ENCODE measurements at regions not wholly inside any gene's neighbourhood (a gene's known extent, or its start where the extent isn't known, plus 50 kb on each side); places are given as distances from the start of the nearest gene placed in this dataset.

DNA sequence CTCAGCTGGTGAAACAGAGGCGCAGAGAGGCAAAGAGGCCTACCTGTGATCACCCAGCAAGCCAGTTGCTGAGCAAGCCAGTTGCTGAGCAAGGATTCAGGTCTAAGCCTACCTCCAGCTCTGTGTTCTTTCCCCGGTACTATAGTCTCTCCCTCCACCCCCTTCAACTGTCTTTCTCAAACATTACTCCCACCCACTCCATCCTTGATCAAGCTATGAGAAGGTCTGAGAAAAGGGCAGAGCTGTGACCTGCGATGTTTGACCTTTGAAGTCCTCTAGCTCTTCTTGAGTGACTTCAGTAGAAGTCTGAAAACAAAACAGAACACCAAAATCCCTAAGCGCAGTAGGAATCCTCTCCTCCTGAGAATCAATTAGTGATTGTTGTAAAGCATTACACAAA, 665.2 kb upstream of the ID2 start:
- no peak for DNase-seq
- Histone ChIP-seq H3K9ac (ENCODE audit: low read length) (no peak overlapping the region), H3K9me3 (replicated peaks; ENCODE audit: insufficient read depth, low read length) (no peaks in the 10 kb centered on the region), H3K27me3 (replicated peaks; ENCODE audit: insufficient read depth, low read length) (no peaks in the 10 kb centered on the region), H3K4me2 (ENCODE audit: low read depth, low read length) (no peak overlapping the region), H2AFZ (ENCODE audit: low read length) (no peak overlapping the region), H3K36me3 (replicated peaks; ENCODE audit: insufficient read depth, low read length) (no peaks in the 10 kb centered on the region), H3K4me3 (ENCODE audit: low read length) (no peak overlapping the region), H3K27ac (ENCODE audit: low read length) (no peak overlapping the region), H3K4me1 (ENCODE audit: low read length) (no peaks in the 10 kb centered on the region), H3K9me2 (replicated peaks; ENCODE audit: insufficient read depth, low read length) (no peaks in the 10 kb centered on the region), H4K20me1 (ENCODE audit: insufficient read depth, low read length) (no peaks in the 10 kb centered on the region), H3F3A (ENCODE audit: insufficient read depth, low read length) (no peaks in the 10 kb centered on the region), H3K79me2 (ENCODE audit: low read length) (no peaks in the 10 kb centered on the region)
- TF ChIP-seq, protein P1, sequence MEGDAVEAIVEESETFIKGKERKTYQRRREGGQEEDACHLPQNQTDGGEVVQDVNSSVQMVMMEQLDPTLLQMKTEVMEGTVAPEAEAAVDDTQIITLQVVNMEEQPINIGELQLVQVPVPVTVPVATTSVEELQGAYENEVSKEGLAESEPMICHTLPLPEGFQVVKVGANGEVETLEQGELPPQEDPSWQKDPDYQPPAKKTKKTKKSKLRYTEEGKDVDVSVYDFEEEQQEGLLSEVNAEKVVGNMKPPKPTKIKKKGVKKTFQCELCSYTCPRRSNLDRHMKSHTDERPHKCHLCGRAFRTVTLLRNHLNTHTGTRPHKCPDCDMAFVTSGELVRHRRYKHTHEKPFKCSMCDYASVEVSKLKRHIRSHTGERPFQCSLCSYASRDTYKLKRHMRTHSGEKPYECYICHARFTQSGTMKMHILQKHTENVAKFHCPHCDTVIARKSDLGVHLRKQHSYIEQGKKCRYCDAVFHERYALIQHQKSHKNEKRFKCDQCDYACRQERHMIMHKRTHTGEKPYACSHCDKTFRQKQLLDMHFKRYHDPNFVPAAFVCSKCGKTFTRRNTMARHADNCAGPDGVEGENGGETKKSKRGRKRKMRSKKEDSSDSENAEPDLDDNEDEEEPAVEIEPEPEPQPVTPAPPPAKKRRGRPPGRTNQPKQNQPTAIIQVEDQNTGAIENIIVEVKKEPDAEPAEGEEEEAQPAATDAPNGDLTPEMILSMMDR (IDR thresholded peaks at IDR 0.05; ENCODE audit: low read length) = no peak
- TF ChIP-seq EZH2phosphoT487 (IDR thresholded peaks at IDR 0.05; ENCODE audit: low read length) = no peak
- no peak for TF ChIP-seq EZH2 (optimal IDR thresholded peaks at IDR 0.05; ENCODE audit: low read depth, low read length)

DNA sequence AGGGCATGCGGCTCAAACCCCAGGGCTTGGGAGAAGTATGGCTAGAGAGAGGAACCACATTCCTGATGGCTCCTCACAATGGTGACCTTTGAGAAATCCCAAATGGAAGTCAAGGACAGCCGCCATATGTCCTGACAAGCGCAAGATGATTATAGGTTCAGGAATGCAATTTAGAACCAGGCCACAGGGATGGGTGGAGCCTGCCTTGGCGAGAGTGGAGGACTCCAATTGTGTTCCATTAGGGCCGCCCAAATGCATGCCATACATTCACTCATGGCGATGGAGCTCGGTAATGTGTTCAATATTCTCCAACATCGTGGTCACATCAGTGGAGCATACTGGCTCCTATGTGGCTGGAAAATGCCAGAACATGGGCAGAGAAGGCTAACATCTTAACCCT, 662.9 kb upstream of the ID2 start:
- no peak for DNase-seq
- Histone ChIP-seq H4K20me1 (ENCODE audit: insufficient read depth, low read length) (no peaks in the 10 kb centered on the region), H3K4me1 (ENCODE audit: low read length) (no peaks in the 10 kb centered on the region), H3K36me3 (replicated peaks; ENCODE audit: insufficient read depth, low read length) (no peaks in the 10 kb centered on the region), H3K4me2 (ENCODE audit: low read depth, low read length) (no peak overlapping the region), H3K9me3 (replicated peaks; ENCODE audit: insufficient read depth, low read length) (no peaks in the 10 kb centered on the region), H3F3A (ENCODE audit: insufficient read depth, low read length) (no peaks in the 10 kb centered on the region), H3K4me3 (ENCODE audit: low read length) (no peak overlapping the region), H2AFZ (ENCODE audit: low read length) (no peak overlapping the region), H3K9me2 (replicated peaks; ENCODE audit: insufficient read depth, low read length) (no peaks in the 10 kb centered on the region), H3K27ac (ENCODE audit: low read length) (no peak overlapping the region), H3K79me2 (ENCODE audit: low read length) (no peaks in the 10 kb centered on the region), H3K9ac (ENCODE audit: low read length) (no peak overlapping the region), H3K27me3 (replicated peaks; ENCODE audit: insufficient read depth, low read length) (no peaks in the 10 kb centered on the region)
- TF ChIP-seq EZH2phosphoT487 (IDR thresholded peaks at IDR 0.05; ENCODE audit: low read length) = no peak
- TF ChIP-seq, protein P1 (IDR thresholded peaks at IDR 0.05; ENCODE audit: low read length) = no peak

DNA sequence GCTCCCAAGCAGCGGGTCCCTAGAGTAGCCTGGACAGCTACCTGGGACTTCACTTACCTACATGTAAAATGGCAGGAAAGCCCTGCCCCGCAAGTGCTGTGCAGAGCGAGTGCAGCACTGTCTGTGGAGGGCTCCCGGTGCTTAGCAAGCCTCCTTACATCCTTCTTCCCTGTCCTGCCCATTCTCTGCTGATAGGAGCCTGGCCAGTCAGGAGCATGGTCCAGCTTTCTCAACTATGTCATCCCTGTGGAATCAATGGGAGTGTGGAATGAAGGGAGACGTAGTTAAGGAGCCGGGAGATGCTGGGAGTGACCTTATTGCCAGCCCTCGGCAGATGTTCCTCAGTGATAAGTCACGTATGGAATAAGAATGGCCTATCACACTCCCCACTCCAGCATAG, 661.9 kb upstream of the ID2 start:
- Histone ChIP-seq H3K4me1 (ENCODE audit: low read length) (no peaks in the 10 kb centered on the region), H3K4me3 (ENCODE audit: low read length) (no peak overlapping the region), H3K27ac (ENCODE audit: low read length) (no peak overlapping the region), H3K4me2 (ENCODE audit: low read depth, low read length) (no peak overlapping the region), H3K79me2 (ENCODE audit: low read length) (no peaks in the 10 kb centered on the region), H2AFZ (ENCODE audit: low read length) (no peak overlapping the region), H4K20me1 (ENCODE audit: insufficient read depth, low read length) (no peaks in the 10 kb centered on the region), H3K27me3 (replicated peaks; ENCODE audit: insufficient read depth, low read length) (no peaks in the 10 kb centered on the region), H3K9ac (ENCODE audit: low read length) (no peak overlapping the region), H3K9me2 (replicated peaks; ENCODE audit: insufficient read depth, low read length) (no peaks in the 10 kb centered on the region), H3F3A (ENCODE audit: insufficient read depth, low read length) (no peaks in the 10 kb centered on the region), H3K9me3 (replicated peaks; ENCODE audit: insufficient read depth, low read length) (no peaks in the 10 kb centered on the region), H3K36me3 (replicated peaks; ENCODE audit: insufficient read depth, low read length) (no peaks in the 10 kb centered on the region)
- TF ChIP-seq, protein P1 (IDR thresholded peaks at IDR 0.05; ENCODE audit: low read length) = no peak
- no peak for TF ChIP-seq EZH2phosphoT487 (IDR thresholded peaks at IDR 0.05; ENCODE audit: low read length)
- no peak for TF ChIP-seq EZH2 (optimal IDR thresholded peaks at IDR 0.05; ENCODE audit: low read depth, low read length)
- DNase-seq = no peak
